ENCODE measurements at regions not wholly inside any gene's neighbourhood (a gene's known extent, or its start where the extent isn't known, plus 50 kb on each side); places are given as distances from the start of the nearest gene placed in this dataset.

DNA sequence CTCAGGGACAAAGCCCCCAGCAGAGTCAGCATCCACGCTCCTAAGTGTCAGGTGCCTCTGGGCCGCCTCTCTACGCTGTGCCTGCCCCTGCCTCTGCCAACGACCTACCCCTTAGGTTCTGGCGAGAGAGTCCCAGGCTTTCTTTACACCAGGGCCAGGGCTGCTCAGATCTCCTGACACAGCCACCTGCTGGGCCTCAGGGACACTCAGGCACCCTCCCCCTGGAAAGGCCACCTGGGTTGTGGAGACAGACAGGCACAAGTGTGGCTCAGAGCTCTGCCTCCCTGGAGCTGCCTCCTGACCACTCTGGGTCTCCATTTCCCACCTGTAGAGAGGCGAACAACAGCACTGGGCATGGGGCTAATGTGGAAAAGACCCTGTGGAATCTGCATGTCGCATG lies 90.0 kb upstream of the ADRA2C start:
- intact Hi-C loops (cut with DNase I, micrococcal nuclease), result no loop called here
- no peak overlapping the region for H3K4me3 ChIP-seq
- H3K36me3 ChIP-seq (ENCODE audit: low read depth), result no peaks in the 10 kb centered on the region
- DNase-seq, result peak in 1 of 3 donors; percentile 14
- no peak for TF ChIP-seq CTCF (IDR thresholded peaks at IDR 0.05)
- H3K9me3 ChIP-seq, result no peaks in the 10 kb centered on the region
- ATAC-seq, result no peak
- H3K4me1 ChIP-seq (ENCODE audit: low read depth), result no peaks in the 10 kb centered on the region

DNA sequence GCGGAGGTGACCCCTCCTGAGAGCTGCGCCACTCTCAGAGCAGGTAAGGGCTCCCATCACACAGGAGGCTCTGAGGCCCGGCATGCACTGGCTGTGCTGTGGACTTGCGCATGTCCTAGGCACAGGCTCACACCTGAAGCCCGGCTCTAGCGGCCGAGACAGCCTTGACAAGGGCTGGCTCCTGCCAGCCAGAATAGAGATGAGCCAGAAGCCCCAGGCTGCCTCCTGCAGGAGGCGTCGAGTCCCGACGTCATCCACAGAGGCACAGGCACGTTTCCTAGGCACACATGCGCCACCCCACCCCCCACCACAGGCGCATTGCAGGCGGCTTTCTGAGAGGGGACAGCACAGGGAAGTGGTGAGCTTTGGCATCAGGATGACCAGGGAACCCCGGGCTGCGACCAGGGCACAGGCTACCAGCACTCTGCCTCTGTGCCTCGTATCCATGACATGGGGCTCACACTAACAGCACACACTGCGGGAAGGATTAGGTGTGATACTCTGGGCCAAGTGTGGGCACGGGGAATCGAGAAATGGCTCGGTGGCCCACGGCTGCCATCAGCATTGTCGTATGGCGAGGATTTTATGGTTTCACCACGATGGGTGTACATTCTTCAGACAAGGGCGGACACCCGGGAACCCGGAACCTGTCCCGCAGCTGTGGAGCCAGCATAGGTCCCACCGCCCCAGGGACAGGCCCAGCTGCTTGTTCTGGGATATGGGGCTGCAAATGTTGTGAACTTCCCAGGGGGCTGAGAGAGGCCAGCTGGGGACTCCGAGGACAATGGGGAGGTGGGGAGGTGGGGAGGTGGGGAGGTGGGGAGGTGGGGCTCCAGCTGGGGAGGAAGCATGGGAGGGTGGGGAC lies 90.7 kb upstream of the ADRA2C start:
- no peak for TF ChIP-seq CTCF (IDR thresholded peaks at IDR 0.05)
- Histone ChIP-seq H3K36me3 (ENCODE audit: low read depth) (no peaks in the 10 kb centered on the region), H3K4me1 (ENCODE audit: low read depth) (no peaks in the 10 kb centered on the region), H3K4me3 (no peak overlapping the region), H3K9me3 (no peaks in the 10 kb centered on the region)
- ATAC-seq, result no peak
- intact Hi-C loops (cut with DNase I, micrococcal nuclease), result no loop called here
- peak in 1 of 3 donors; percentile 38 for DNase-seq

DNA sequence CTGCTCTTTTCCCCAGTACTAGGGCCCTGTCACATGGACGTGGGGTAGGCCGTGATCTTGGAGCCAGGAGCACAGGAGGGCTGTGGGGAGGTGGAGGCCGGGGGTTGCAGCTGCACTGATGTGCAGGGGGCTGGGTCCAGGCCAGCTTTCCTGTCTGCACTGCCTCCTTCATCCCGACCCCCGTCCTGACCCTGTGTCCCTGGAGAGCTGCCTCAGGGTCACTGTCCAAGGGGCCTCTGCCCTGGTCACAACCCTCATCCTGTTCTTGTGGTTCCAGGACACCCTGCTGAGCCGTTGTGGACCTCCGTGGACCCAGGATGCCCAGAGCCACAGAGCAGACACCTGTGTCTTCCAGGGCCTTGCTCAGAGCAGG lies 91.7 kb upstream of the ADRA2C start:
- intact Hi-C loops (cut with DNase I, micrococcal nuclease), result no loop called here
- ATAC-seq, result no peak
- H3K36me3 ChIP-seq (ENCODE audit: low read depth), result no peaks in the 10 kb centered on the region
- peak in 1 of 3 donors; percentile 37 for DNase-seq
- H3K9me3 ChIP-seq, result no peaks in the 10 kb centered on the region
- TF ChIP-seq CTCF (IDR thresholded peaks at IDR 0.05), result no peak
- no peaks in the 10 kb centered on the region for H3K4me1 ChIP-seq (ENCODE audit: low read depth)
- H3K4me3 ChIP-seq, result no peak overlapping the region

DNA sequence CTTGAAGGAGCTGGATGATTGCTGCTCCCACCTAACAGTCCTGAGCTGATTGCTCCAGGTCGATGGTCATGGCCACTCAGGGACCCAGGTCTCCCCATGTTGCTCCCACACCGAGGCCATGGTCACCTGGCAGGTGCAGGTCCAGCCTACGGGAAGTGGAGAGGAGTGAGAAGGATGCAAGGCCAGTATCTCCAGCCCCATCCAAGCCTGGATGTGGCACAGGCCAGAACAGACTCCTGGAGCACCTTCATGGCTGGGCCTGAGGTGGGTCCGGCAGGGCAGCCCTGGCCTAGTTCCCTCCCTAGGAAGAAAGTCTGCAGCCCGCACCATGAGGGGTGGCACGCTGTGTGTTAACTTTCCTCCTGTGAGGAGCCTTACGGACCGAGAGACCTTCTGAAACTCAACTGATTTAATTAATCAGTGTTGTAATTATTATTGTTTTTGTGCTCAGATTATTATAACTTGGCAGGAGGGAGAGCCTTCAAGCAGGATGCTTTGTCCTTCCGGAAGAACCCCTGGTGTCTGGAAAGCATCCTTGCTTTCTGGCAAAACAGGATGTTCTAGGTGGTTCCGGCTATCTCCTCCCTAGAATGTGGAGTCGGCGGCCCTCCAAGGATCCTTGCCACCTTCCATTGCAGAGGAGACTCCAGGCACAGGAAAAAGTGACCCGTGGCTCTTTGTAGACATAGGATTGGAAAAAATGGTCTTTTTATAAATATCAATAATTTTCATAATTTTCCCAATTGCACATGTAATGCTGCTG lies 92.3 kb upstream of the ADRA2C start:
- Histone ChIP-seq H3K4me3 (no peak overlapping the region), H3K9me3 (no peaks in the 10 kb centered on the region), H3K4me1 (ENCODE audit: low read depth) (no peaks in the 10 kb centered on the region), H3K36me3 (ENCODE audit: low read depth) (no peaks in the 10 kb centered on the region)
- ATAC-seq (no peak), DNase-seq (peak in 1 of 3 donors; percentile 19)
- intact Hi-C loops (cut with DNase I, micrococcal nuclease), result no loop called here
- no peak for TF ChIP-seq CTCF (IDR thresholded peaks at IDR 0.05)

DNA sequence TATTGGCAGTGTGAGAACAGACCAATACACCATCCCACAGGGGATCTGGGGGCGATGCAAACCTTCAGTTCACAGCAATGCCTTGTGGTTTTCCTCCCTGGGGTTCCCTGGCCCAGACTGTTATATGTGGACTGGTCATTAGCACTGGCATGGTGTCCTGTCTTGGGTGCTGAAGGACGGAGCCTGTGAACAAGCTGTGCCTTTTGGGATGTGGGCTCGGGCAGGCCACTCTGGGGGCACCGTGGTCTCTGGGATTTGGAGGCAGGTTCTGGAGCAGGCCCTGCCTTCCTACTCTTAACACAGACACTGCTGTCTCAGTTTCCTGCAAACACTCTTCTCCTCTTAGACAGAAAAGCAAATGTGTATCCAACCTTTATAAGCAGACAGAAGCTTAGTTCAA lies 93.0 kb upstream of the ADRA2C start:
- peak in 1 of 3 donors; percentile 13 for DNase-seq
- H3K36me3 ChIP-seq (ENCODE audit: low read depth), result no peaks in the 10 kb centered on the region

More for the DNA sequence above, 93.0 kb upstream of the ADRA2C start:
- intact Hi-C loops (cut with DNase I, micrococcal nuclease), result no loop called here
- TF ChIP-seq CTCF (IDR thresholded peaks at IDR 0.05), result no peak
- no peak for ATAC-seq
- no peaks in the 10 kb centered on the region for H3K4me1 ChIP-seq (ENCODE audit: low read depth)
- H3K9me3 ChIP-seq, result no peaks in the 10 kb centered on the region
- no peak overlapping the region for H3K4me3 ChIP-seq
